HG03135 (cell line): ENCODE measurements at regions not wholly inside any gene's neighbourhood (a gene's known extent, or its start where the extent isn't known, plus 50 kb on each side); places are given as distances from the start of the nearest gene placed in this dataset.
"Not testable (repeated sequence)": the region's sequence is repeated elsewhere in the genome, so short reads cannot be mapped to it uniquely, and the experiment has no call there.

Source experiments
- ATAC-seq: cut with Tn5 transposase; IDR thresholded peaks from one replicate; pipeline ENCODE4 v1.9.1; 2021; ENCODE audit warnings: mild to moderate bottlenecking, moderate library complexity; ENCODE audit not compliant: unreplicated experiment

- ATAC-seq: no peak
Observed at GRCh38 chr10:106392778-106393177, 771.7 kb downstream of the SORCS1 start.

- no peak for ATAC-seq
Observed at GRCh38 chr10:106387063-106387462, 777.4 kb downstream of the SORCS1 start.

GRCh38 chr10:106384496-106384895 is 780.0 kb downstream of the SORCS1 start:
- no peak for ATAC-seq

GRCh38 chr10:106380706-106381105 is 783.8 kb downstream of the SORCS1 start:
- ATAC-seq: no peak

- no peak for ATAC-seq
Observed at GRCh38 chr10:106378251-106378650, 786.3 kb downstream of the SORCS1 start.

- ATAC-seq: no peak
Observed at GRCh38 chr10:106370751-106371150, 793.8 kb downstream of the SORCS1 start.

- ATAC-seq: no peak
Observed at GRCh38 chr10:106360870-106361269, 803.6 kb downstream of the SORCS1 start.

- ATAC-seq: no peak
Observed at GRCh38 chr10:106355450-106355849, 809.1 kb downstream of the SORCS1 start.

GRCh38 chr10:106348933-106349332 is 815.6 kb downstream of the SORCS1 start:
- ATAC-seq: no peak

GRCh38 chr10:106347547-106347946 is 817.0 kb downstream of the SORCS1 start:
- ATAC-seq: no peak

GRCh38 chr10:106343539-106343938 is 821.0 kb downstream of the SORCS1 start:
- ATAC-seq: not testable (repeated sequence)

- no peak for ATAC-seq
Observed at GRCh38 chr10:106341356-106341755, 823.1 kb downstream of the SORCS1 start.

- ATAC-seq: no peak
Observed at GRCh38 chr10:106338486-106338885, 826.0 kb downstream of the SORCS1 start.

GRCh38 chr10:106336874-106337273 is 827.6 kb downstream of the SORCS1 start:
- ATAC-seq: no peak

GRCh38 chr10:106327747-106328146 is 836.8 kb downstream of the SORCS1 start:
- ATAC-seq: no peak

- ATAC-seq: no peak
Observed at GRCh38 chr10:106320876-106321275, 843.6 kb downstream of the SORCS1 start.

- no peak for ATAC-seq
Observed at GRCh38 chr10:106320078-106320477, 844.4 kb downstream of the SORCS1 start.

- no peak for ATAC-seq
Observed at GRCh38 chr10:106317554-106317953, 847.0 kb downstream of the SORCS1 start.

- ATAC-seq: no peak
Observed at GRCh38 chr10:106313041-106313440, 851.5 kb downstream of the SORCS1 start.

- no peak for ATAC-seq
Observed at GRCh38 chr10:106312087-106312486, 852.4 kb downstream of the SORCS1 start.

- no peak for ATAC-seq
Observed at GRCh38 chr10:106311590-106311989, 852.9 kb downstream of the SORCS1 start.

- no peak for ATAC-seq
Observed at GRCh38 chr10:106310596-106310995, 853.9 kb downstream of the SORCS1 start.

GRCh38 chr10:106309376-106309775 is 855.1 kb downstream of the SORCS1 start:
- no peak for ATAC-seq

- ATAC-seq: no peak
Observed at GRCh38 chr10:106308284-106308683, 856.2 kb downstream of the SORCS1 start.
